DMS 273 (cell line): ENCODE measurements at regions not wholly inside any gene's neighbourhood (a gene's known extent, or its start where the extent isn't known, plus 50 kb on each side); places are given as distances from the start of the nearest gene placed in this dataset.

ENCODE experiments used
- DNase-seq: peaks from one replicate; lab custom pipeline; 2025; ENCODE audit not compliant: unreplicated experiment; lab: John Stamatoyannopoulos, UW

DNA sequence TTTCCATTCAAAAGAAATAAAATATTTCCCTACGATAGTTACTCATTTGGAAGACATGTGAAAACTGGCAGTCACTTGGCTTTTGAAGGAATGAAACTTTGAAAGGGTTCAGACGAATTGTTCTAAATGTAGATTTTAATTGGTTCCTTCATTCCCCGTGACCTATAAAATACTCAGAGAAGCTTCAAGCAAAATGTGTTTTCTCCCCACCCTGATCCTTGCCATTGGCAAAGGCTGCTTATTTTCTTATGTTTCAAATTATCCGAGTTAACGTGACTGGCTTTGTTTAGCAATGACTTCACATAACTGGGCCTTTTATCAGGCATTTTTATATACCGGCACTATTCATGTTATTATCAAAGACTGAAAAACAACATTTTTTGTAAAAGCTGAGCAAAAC lies 204.1 kb upstream of the NEIL3 start:
- DNase-seq: no peak

DNA sequence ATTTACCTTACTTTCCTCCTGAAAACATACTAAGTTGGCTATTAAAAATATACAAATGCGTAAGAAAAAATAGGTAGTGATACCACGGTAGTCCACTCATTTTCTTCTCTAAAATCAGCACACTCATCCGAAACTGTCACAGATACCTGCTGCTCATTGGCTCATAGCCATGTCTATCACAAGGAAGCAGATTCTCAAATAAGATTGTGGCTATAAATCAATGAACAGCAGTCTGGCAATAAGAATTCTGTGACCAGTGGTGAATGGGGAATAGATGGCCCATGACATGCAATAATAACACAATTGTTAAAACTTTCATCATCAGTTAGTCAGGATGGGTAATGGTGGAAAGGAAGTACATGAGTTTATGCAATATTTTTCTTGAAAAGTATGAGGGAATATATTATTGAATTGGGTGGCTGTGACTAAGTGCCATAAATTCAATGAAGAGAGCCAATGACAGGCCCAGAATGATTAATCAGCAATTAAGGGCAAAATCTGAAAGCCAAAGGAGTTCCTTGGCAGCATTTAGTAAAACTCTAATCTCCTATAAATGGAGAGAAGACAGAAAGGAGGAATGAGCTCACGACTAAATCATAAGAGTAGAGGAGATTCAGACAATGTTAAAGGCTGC lies 202.3 kb upstream of the NEIL3 start:
- no peak for DNase-seq

DNA sequence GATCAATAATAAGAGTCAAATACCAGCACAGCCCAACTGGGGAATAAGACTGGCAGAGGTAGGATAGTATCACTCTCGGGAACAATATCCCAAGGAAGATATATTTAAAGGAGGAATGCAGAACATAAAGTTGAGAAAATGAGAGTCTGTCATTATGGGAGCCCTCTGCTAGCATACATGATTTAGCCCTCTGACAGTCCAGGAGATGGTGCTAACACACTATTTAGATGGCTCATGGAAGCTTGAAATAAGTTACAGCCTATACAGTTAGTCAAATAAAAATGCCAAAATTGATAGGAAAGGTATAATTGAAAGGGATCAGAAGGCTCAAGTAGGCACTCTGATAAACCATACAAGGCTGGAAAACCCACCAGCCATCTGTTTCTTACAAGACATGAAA lies 201.0 kb upstream of the NEIL3 start:
- peak; percentile 39 for DNase-seq

DNA sequence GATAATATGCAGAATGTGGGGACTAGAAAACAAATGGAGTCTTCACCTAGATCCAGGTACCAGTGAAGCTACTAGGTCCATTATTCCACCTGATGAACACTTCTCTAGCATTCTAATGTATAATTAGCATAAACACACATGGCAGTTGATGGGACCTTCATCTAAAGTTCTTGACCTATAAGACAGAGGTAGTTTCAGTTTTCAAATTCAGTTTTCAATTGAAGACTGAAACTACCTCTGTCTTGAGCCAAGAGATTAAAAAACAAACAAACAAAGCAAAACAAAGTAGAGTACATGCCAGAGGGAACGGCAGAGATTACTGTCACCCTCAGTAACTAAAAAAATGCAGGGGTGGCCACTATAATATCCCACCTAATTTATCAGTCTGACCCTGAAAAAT lies 199.9 kb upstream of the NEIL3 start:
- no peak for DNase-seq

DNA sequence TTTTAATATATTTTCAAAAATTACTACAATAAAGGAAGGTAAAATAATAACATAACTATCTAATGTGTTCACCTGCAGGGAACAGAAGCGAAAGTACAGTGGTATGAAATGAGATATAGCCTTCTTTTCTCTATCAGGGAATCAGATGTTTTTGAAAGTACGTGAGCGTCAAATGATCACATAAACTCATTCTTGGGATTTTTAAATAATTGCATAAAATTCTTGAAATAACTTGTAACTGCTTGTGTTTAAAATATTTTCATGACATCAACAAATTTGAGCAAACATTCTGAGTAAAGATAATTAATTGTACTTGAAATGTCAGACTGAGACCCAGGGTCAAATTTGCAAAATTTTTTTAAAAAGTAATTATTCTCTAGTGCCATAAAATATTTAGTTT lies 193.5 kb upstream of the NEIL3 start:
- DNase-seq: no peak

DNA sequence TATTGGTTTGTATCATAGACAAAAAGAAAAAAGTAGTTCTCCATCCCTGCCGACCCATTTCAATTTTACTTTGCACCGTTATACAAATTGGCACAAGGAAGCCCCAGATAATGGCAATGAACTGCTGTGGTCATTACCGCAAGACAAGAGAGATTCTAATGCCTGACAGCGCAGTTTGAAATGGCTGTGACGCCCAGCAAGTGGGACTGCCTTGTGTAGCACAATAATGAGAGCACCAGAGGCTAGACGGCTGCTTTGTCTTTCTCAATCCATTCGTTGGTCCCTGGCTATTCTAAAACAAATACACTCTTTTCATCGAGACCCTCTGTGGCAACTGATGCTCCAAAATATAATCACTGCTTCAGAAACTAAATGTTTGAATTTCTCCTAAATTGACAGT lies 192.4 kb upstream of the NEIL3 start:
- DNase-seq: no peak

DNA sequence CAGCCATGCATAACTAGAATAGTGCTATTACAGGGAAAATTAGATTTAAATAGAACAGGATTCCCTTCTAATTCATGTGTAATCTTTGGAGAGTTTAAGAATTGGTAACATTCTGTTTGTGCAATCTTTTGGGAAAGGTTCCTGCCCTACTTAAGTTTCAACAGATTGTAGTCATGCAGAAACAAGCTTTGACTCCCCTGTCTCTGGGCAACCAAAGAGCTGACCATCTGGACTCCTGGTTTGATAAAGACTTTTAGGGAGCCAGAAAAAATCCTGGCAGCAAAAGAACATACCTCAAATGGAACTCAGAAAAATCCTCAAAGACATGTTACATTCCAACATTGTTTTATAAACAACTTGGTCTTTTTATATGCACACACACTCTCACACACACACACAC lies 191.1 kb upstream of the NEIL3 start:
- DNase-seq: peak; percentile 92

DNA sequence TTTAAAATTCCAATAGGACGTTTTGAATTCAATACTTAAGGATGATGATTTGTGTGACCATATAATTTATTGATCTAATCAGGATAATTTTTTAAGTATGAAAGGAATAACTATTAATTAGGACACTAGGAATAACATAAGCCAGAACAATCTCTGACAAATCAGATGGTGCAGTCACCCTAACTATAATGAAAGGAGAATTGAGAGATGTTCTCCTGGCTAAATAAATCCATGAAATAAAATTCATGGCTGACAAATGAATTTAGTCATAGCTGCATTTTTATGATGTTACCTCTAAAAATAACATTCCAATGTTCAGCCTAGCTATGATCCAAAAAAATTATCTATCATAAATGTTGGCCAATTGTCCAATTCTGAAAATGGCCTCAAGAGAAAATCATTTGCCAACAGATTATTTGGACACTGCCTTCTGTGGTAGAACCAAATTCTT lies 190.6 kb upstream of the NEIL3 start:
- peak; percentile 6 for DNase-seq

DNA sequence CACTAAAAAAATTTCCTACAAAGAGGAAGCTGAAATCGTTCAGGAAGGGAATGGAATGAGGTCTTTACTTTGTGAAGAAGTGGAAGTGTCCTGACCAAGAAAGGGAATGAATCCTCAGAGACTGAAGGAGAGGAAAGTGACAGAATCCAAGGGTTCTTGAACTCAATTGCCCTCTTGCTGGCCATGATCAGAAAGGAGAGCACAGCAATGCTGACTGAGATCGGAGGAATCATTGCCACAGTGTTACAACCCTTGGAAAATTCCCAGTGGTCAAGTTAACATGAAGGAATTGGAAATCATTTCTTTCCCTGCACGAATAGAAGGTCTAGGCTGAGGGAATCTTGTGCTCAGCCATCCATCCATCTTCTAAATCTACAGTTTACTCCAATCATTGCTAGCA lies 190.0 kb upstream of the NEIL3 start:
- no peak for DNase-seq

DNA sequence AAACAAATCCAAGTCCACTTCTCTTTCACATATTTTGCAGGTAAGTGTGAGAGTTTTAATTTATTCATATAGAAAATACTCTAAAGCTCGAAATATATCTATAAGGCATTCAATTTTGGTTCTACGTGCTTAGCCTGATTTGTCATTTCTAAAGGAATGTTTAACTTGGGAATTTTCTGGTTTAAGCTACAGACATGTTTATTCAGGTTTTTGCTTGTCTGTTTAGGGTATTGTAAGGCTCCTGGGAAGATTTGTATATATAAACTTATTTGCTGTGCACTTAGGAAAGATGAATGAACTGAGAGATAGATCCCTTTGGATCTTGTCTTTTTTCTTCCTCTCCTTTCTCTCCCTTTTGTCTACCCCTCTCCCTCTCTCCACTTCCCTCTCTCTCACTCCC lies 185.9 kb upstream of the NEIL3 start:
- DNase-seq: no peak

DNA sequence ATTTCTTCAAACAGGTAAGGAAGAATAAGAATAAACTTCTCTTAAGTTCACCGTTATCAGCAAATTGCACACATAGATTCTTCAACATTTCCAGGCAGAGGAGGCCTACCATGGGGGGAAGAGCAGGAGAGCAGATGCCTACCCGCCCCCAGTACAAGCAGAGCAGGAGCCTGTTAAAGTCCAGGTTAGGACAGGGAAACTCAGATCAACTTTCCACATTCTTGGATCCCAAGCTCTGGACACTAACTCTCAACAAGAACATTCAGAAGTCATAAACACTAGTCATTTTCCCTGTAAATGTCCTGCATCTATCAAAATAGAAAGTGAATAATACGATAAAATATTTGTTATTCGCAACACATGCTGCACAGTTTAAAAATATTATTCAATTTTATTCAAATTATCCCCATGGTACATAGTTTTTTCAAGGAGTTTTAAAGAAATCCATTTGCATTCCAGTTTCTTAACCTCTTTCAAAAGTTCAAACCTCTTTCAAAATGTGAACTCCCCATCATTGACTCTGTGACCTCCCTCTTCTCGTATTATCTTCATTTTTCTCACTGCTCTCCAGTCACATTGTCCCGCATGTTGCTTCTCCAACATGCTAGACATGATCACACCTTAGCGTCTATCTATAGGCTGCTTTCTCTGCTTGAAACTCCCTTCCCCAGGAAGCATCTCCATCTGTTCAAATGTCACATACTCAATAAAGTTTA lies 185.2 kb upstream of the NEIL3 start:
- no peak for DNase-seq

DNA sequence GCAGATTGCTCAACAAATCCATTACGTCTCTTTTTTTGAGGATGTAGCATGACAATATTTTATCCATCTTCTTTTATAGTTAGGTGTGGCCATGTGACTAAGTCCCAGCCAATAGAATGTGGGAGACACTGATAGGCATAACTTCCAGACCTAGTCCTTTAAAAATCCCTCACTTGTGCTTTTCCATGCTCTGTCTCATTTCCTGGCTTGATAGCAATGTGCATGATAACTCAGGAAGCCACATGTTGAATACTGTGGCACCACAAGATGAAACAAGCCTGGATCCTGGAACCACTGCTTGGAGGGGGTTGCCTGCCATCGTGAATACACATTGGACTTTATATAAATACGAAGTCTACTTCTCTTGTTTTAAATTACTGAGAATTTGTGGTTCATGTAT lies 184.0 kb upstream of the NEIL3 start:
- no peak for DNase-seq

DNA sequence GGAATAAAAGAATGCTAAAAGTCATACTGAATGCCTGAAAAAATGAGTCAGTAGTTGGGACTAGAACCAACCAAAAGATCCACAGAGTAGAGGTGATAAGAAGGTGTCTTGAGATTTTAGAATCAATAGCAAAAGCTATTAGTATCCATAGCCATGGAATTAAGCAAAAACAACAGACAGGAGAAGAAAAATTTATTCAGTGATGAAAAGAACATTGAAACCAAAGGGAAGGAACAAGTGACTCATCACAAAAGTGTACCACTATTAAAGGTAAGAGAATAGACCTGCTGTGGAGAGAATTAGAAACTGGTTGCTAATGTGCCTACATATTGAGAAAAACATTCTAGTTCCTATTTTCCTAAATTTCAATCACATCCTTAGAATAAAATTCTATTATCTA lies 182.0 kb upstream of the NEIL3 start:
- DNase-seq: no peak

DNA sequence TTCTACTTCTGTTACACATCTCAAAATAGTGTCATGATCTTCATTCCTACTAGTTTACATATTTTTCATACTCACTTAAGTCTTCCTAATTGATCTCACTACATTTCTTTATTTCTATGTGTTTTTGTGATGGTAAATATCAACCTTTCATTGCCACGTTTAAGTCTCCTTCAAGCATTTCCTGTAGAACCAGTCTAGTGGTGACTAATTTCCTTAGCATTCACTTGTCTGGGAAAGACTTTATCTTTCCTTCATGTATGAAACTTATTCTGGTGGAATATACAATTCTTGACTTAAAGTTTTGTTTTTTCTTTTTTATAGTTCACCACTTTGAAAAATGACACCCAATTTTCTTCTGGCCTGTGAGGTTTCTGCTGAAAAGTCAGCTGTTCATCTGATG lies 181.4 kb upstream of the NEIL3 start:
- no peak for DNase-seq

DNA sequence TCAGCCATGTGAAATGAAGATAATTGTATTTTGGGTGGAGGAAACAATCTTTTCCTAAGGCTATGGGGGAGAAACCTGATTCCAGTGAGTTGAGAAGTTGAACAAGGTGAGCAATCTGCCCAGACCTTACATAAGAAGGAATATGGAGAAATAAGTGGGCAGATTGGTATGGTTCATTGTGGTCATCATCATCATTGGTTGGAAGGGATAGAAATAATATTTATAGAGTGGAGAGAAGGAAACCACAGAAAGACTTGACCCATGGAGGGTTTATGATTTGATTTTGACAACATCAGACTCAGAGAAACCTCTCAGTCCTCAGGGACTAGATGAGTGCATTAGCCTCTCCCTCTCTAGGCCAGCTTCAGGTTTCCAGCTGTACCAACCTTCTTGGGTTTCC lies 177.9 kb upstream of the NEIL3 start:
- no peak for DNase-seq

DNA sequence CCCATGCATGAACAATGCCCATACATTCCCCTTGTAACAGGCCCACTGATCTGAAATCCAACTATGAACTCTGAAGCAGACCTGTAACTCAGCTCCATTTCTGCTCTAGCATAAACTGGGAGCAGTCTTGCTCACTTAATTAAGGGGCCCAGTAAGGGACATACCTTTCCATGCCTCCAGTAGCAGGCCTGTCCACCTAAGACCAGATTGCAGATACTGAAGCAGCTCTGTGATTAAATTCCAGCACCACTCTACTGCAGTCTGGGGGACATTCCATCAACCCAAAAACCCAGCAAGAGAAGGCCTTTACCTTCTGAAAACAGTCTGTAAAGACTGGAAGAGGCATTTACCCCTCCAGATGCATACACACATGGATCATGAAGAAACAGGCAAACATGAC lies 162.0 kb upstream of the NEIL3 start:
- DNase-seq: no peak

DNA sequence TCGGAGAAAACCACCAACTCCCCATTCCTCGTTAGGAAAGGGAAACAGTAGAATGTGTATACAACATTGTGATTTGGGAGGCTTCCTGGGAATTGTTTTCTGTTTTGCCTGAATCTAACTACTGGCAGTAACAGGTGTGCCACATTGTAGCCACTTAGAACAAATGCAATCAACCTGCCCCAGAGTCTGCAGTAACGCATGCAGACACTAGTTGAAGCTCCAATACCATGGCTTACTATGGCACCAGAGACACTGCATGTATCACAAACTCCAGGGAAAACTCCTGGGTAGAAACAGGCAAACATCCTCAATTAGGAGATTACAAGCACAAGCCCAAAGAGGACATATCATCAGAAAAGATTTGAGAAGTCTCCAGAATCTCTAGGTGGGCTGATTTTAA lies 154.2 kb upstream of the NEIL3 start:
- DNase-seq: peak; percentile 3

DNA sequence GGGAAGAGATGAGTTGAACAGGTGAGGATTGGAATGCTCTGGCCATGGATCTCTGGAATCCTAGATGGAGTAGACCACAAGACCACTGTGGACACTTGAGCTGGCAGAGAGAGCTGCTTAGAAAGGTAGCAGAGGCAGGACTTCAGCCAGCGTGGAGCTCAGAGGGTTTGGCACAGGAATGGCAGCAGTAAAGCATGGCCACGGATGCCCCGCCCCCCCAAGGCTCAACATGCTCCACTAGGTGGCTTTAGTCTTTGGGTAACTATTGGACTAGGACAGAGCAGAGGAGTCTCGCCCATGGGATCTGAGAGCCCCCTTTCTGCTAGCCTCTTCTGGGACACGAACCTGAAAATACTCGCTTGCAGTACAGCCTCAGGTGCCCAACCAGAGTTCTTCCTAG lies 150.1 kb upstream of the NEIL3 start:
- DNase-seq: no peak

DNA sequence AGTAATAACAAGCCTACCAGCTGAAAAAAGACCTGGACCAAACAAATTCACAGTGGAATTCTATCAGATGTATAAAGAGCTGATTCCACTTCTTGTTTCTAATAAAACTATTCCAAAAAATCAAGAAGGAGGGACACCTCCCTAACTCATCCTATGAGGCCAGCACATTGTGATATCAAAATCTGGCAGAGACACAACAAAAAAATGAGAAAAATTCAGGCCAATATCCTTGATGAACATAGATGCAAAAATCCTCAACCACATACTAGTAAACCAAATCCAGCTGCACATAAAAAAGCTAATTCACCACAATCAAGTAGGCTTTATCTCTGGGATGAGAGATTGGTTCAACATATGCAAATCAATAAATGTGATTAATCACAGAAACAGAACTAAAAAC lies 147.9 kb upstream of the NEIL3 start:
- DNase-seq: no peak

DNA sequence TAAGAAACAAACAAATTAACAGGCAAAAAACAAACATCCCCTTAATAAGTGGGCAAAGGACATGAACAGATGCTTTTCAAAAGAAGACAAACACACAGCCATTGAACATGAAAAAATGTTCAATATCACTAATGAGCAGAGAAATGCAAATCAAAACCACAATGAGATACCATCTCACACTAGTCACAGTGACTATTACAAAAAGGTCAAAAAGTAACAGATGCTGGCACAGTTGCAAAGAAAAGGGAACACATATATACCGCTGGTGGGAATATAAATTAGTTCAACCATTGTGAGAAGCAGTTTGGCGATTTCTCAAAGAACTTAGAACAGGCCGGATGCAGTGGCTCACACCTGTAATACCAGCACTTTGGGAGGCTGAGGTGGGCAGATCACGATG lies 146.1 kb upstream of the NEIL3 start:
- peak; percentile 34 for DNase-seq

DNA sequence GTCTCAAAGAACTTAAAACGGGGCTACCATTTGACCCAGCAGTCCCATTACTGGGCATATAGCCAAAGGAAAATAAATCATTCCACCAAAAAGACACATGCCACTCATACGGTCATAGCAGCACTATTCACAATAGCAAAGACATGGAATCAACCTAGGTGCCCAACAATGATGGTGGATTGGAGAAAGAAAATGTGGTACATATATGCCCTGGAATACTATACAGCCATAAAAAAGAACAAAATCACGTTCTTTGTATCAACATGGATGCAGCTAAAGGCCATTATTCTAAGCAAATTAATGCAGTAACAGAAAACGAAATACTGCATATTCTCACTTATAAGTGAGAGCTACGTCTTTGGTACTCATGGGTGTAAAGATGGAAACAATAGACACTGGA lies 138.1 kb upstream of the NEIL3 start:
- DNase-seq: no peak

DNA sequence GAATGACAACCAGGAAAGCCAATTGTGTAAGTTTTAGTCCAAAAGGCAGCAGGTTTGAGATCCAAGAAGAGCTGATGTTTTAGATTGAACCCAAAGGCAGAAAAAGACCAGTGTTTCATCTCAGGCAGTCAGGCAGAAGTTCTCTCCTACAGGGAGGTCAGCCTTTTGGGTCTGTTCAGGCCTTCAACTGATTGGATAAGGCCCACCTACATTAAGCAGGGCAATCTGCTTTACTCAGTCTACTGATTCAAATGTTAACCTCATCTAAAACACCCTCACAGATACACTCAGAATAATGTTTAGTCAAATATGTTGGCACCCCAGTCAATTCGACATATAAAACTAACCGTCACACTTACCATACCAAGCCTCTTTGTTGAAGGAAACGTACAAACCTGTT lies 134.2 kb upstream of the NEIL3 start:
- DNase-seq: no peak

DNA sequence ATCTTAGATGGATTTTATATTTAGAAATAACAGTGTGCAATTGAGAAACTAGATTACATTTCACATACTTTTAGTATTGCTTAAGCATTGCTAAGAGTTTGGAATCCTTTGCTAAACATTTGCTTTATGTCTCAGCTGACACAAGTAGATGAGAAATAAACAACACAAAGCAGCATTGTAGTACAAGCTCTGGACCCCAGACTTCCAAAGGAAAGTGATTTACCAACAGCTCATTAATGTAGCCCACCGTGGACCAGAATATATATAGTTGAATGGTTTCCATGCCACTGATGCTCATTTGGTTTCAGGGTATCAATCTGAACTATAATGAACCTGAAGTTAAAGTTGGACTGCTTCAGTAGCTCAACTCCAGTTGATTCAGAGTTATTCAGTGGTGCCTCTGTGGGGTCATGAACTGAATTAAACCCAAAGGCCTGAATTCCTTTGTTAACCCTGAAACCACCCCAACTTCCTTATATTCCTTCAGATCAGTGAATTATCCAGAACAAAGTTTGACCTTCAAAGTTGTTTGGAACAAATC lies 132.1 kb upstream of the NEIL3 start:
- DNase-seq: no peak
